GM13977 (cell line): ENCODE measurements at regions not wholly inside any gene's neighbourhood (a gene's known extent, or its start where the extent isn't known, plus 50 kb on each side); places are given as distances from the start of the nearest gene placed in this dataset.

Experiments
- DNase-seq: peaks from one replicate; pipeline ENCODE4 v3.0.0; 2012; ENCODE audit warnings: low spot score
- CTCF ChIP-seq: IDR thresholded peaks from 2 replicates; pipeline ENCODE4 v1.5.1; 2012; ENCODE audit warnings: mild to moderate bottlenecking, control low read depth; ENCODE audit not compliant: insufficient read depth; ENCODE audit errors: extremely low read depth, missing control alignments
- in situ Hi-C: fragments of 300-500 bp; cut with MboI; formaldehyde crosslinking; loops from one replicate; pipeline ENCODE4 v1.12.0; 2022; ENCODE audit warnings: low sequenced_read_pairs, low pct_unique_long_range_greater_than_20kb, mixed read lengths, inconsistent platforms; ENCODE audit not compliant: unreplicated experiment

- no peak for DNase-seq
- in situ Hi-C loops = no loop called here
- no peak for TF ChIP-seq CTCF
Measured at GRCh38 chr4:33268776-33269175, 2548.6 kb downstream of the PCDH7 start.

- in situ Hi-C loops = no loop called here
- no peak for DNase-seq
- TF ChIP-seq CTCF = no peak
Measured at GRCh38 chr4:33270403-33270802, 2550.2 kb downstream of the PCDH7 start.

GRCh38 chr4:33272722-33273121, 2552.6 kb downstream of the PCDH7 start:
- in situ Hi-C loops = no loop called here
- no peak for TF ChIP-seq CTCF
- DNase-seq = no peak

GRCh38 chr4:33283818-33284217, 2563.6 kb downstream of the PCDH7 start:
- no peak for DNase-seq
- no peak for TF ChIP-seq CTCF
- in situ Hi-C loops = no loop called here

GRCh38 chr4:33296876-33297455, 2576.8 kb downstream of the PCDH7 start:
- TF ChIP-seq CTCF = no peak
- in situ Hi-C loops = no loop called here
- no peak for DNase-seq

- in situ Hi-C loops = no loop called here
- no peak for DNase-seq
- TF ChIP-seq CTCF = no peak
Measured at GRCh38 chr4:33302321-33302720, 2582.2 kb downstream of the PCDH7 start.

GRCh38 chr4:33306131-33306530, 2586.0 kb downstream of the PCDH7 start:
- in situ Hi-C loops = no loop called here
- TF ChIP-seq CTCF = no peak
- no peak for DNase-seq
